H1 (cell line): ENCODE measurements at regions not wholly inside any gene's neighbourhood (a gene's known extent, or its start where the extent isn't known, plus 50 kb on each side); places are given as distances from the start of the nearest gene placed in this dataset.

ENCODE experiments used
- CTCF ChIA-PET: fragments of 300-600 bp; sonication (Branson Sonifier 250); formaldehyde crosslinking; loops from one replicate; lab custom pipeline; 2021; ENCODE audit not compliant: partially characterized antibody; lab: Charles Lee
- POLR2A ChIA-PET: fragments of 300-600 bp; sonication (Branson Sonifier 250); formaldehyde crosslinking; loops from one replicate; lab custom pipeline; 2021; ENCODE audit warnings: inconsistent platforms; ENCODE audit not compliant: partially characterized antibody; lab: Charles Lee
- DNase-seq, 2 experiments: peaks; one replicate each; pipeline versions ENCODE4 v3.0.0 to v3.0.0-alpha.2; 2010 to 2022; ENCODE audit warnings: low spot score in 2 of 2, low read depth in 1 of 2, mixed read lengths in 1 of 2
- FAIRE-seq: peaks from 2 replicates; lab custom pipeline; 2011; peaks lifted over from hg19 to GRCh38; lab: Jason Lieb, UNC
- H2AFZ ChIP-seq: 2 replicates; pipeline ENCODE4 v1.8.1; 2012; ENCODE audit warnings: low read length, inconsistent platforms
- H2AK5ac ChIP-seq: 2 replicates; pipeline ENCODE4 v1.6.1; 2013; ENCODE audit warnings: low read depth, low read length
- H2BK120ac ChIP-seq: replicated peaks from 2 replicates; pipeline ENCODE3; 2013; ENCODE audit warnings: low read depth, low read length, inconsistent platforms
- H2BK12ac ChIP-seq: 2 replicates; pipeline ENCODE4 v1.6.1; 2013; ENCODE audit warnings: low read depth, low read length
- H2BK15ac ChIP-seq: 2 replicates; pipeline ENCODE4 v1.6.1; 2013; ENCODE audit warnings: low read length
- H2BK20ac ChIP-seq: 2 replicates; pipeline ENCODE4 v1.6.1; 2013; ENCODE audit warnings: low read length
- H2BK5ac ChIP-seq: 2 replicates; pipeline ENCODE4 v1.6.1; 2013; ENCODE audit warnings: low read depth, low read length
- H3K14ac ChIP-seq: 2 replicates; pipeline ENCODE4 v1.6.1; 2013; ENCODE audit warnings: inconsistent platforms; ENCODE audit not compliant: insufficient read length
- H3K18ac ChIP-seq: 2 replicates; pipeline ENCODE4 v1.6.1; 2013; ENCODE audit warnings: low read length; ENCODE audit errors: extremely low read depth
- H3K23ac ChIP-seq: 2 replicates; pipeline ENCODE4 v1.6.1; 2013; ENCODE audit warnings: inconsistent platforms; ENCODE audit not compliant: insufficient read length
- H3K23me2 ChIP-seq: 2 replicates; pipeline ENCODE4 v1.6.1; 2013; ENCODE audit warnings: low read depth, low read length
- H3K27ac ChIP-seq: 2 replicates; pipeline ENCODE4 v1.6.1; 2011; ENCODE audit warnings: low read depth, low read length, inconsistent platforms
- H3K27me3 ChIP-seq, 4 experiments: replicated peaks in 1 of 4; 1 replicate in 1 of 4; 2 replicates in 3 of 4; pipeline versions ENCODE4 v1.6.1 to v1.8.1; 2011 to 2013; ENCODE audit warnings: low read length in 3 of 4, mild to moderate bottlenecking in 3 of 4, inconsistent platforms in 2 of 4, mixed read lengths in 2 of 4, moderate library complexity in 1 of 4; ENCODE audit not compliant: control insufficient read depth in 3 of 4, insufficient read depth in 3 of 4; ENCODE audit errors: extremely low read depth in 1 of 4
- H3K36me3 ChIP-seq, 4 experiments: 2 replicates each; pipeline versions ENCODE4 v1.6.1 to v1.8.1; 2011 to 2013; ENCODE audit warnings: mild to moderate bottlenecking in 4 of 4, low read length in 3 of 4, moderate library complexity in 2 of 4, control low read depth in 1 of 4, inconsistent platforms in 1 of 4; ENCODE audit not compliant: insufficient read depth in 4 of 4, control insufficient read depth in 2 of 4
- H3K4ac ChIP-seq: replicated peaks from 2 replicates; pipeline ENCODE3; 2013; ENCODE audit warnings: low read length, low read depth, mixed read lengths, inconsistent platforms; ENCODE audit not compliant: insufficient read length
- H3K4me1 ChIP-seq, 4 experiments: replicated peaks in 1 of 4; 1 replicate in 1 of 4; 2 replicates in 3 of 4; pipeline versions ENCODE4 v1.6.1 to v1.8.1; 2011 to 2013; ENCODE audit warnings: low read length in 3 of 4, inconsistent platforms in 2 of 4, mixed read lengths in 1 of 4; ENCODE audit not compliant: insufficient read depth in 4 of 4, control insufficient read depth in 3 of 4
- H3K4me2 ChIP-seq, 2 experiments: 2 replicates each; pipeline versions ENCODE4 v1.6.1 to v1.8.1; 2011 to 2013; ENCODE audit warnings: low read depth in 2 of 2, low read length in 2 of 2, control low read depth in 1 of 2, inconsistent platforms in 1 of 2, mild to moderate bottlenecking in 1 of 2; ENCODE audit not compliant: insufficient read depth in 1 of 2
- H3K4me3 ChIP-seq, 4 experiments: fragments of 200-600, 300-600 bp in 1 of 4; sonication (generic), shearing (Covaris generic), sonication (Bioruptor Twin) in 1 of 4; 2 replicates each; pipeline versions ENCODE4 v1.5.1 to v1.8.1; 2011 to 2016; ENCODE audit warnings: low read length in 4 of 4, low read depth in 3 of 4, control low read depth in 2 of 4, inconsistent platforms in 2 of 4, mild to moderate bottlenecking in 2 of 4, mixed read lengths in 1 of 4, moderate library complexity in 1 of 4; ENCODE audit not compliant: insufficient read depth in 2 of 4; ENCODE audit errors: extremely low read depth in 1 of 4
- H3K56ac ChIP-seq: replicated peaks from 2 replicates; pipeline ENCODE3; 2013; ENCODE audit warnings: low read depth, mild to moderate bottlenecking, mixed read lengths, low read length, inconsistent platforms; ENCODE audit not compliant: insufficient read length
- H3K79me1 ChIP-seq: 2 replicates; pipeline ENCODE4 v1.6.1; 2013; ENCODE audit warnings: low read depth, low read length, control low read depth
- H3K79me2 ChIP-seq, 2 experiments: 2 replicates each; pipeline versions ENCODE4 v1.6.1 to v1.8.1; 2012 to 2013; ENCODE audit warnings: low read length in 2 of 2, mild to moderate bottlenecking in 2 of 2, inconsistent platforms in 1 of 2; ENCODE audit not compliant: insufficient read depth in 2 of 2, control insufficient read depth in 1 of 2
- H3K9ac ChIP-seq, 4 experiments: replicated peaks in 1 of 4; 1 replicate in 1 of 4; 2 replicates in 3 of 4; pipeline versions ENCODE4 v1.6.1 to v1.8.1; 2011 to 2013; ENCODE audit warnings: low read depth in 3 of 4, low read length in 3 of 4, control low read depth in 2 of 4, mild to moderate bottlenecking in 2 of 4, moderate library complexity in 2 of 4, inconsistent platforms in 1 of 4; ENCODE audit errors: extremely low read depth in 1 of 4
- H3K9me3 ChIP-seq, 2 experiments: 2 replicates each; pipeline versions ENCODE4 v1.6.1 to v1.8.1; 2012 to 2013; ENCODE audit warnings: mild to moderate bottlenecking in 2 of 2, moderate library complexity in 2 of 2, control low read depth in 1 of 2, inconsistent platforms in 1 of 2, low read depth in 1 of 2, low read length in 1 of 2, mixed read lengths in 1 of 2; ENCODE audit not compliant: insufficient read depth in 2 of 2
- H4K20me1 ChIP-seq, 2 experiments: replicated peaks in 1 of 2; 2 replicates each; pipeline versions ENCODE3 to v1.8.1; 2011 to 2013; ENCODE audit warnings: inconsistent platforms in 2 of 2, low read length in 2 of 2, mild to moderate bottlenecking in 1 of 2; ENCODE audit not compliant: insufficient read depth in 2 of 2, control insufficient read depth in 1 of 2
- H4K5ac ChIP-seq: 2 replicates; pipeline ENCODE4 v1.6.1; 2013; ENCODE audit warnings: low read length, low read depth, mixed read lengths, inconsistent platforms; ENCODE audit not compliant: insufficient read length
- H4K8ac ChIP-seq: 2 replicates; pipeline ENCODE4 v1.8.0; 2013; ENCODE audit warnings: mild to moderate bottlenecking, moderate library complexity, low read length, inconsistent platforms; ENCODE audit not compliant: insufficient read depth; ENCODE audit errors: extremely low read depth
- H4K91ac ChIP-seq: replicated peaks from 2 replicates; pipeline ENCODE3; 2013; ENCODE audit warnings: low read length, mixed read lengths, inconsistent platforms; ENCODE audit not compliant: insufficient read length
- ATF2 ChIP-seq: IDR thresholded peaks from 2 replicates; pipeline ENCODE4 v1.6.1; 2012; ENCODE audit warnings: low read length, inconsistent platforms
- BRCA1 ChIP-seq: IDR thresholded peaks from 2 replicates; pipeline ENCODE4 v1.6.1; 2012; ENCODE audit warnings: low read depth, low read length, improper control_type of control experiment
- EP300 ChIP-seq, 2 experiments: IDR thresholded peaks; 1 replicate in 1 of 2; 2 replicates in 1 of 2; pipeline ENCODE4 v1.6.1; 2011 to 2012; ENCODE audit warnings: low read depth in 2 of 2, low read length in 2 of 2, mild to moderate bottlenecking in 2 of 2, borderline replicate concordance in 1 of 2, inconsistent platforms in 1 of 2, moderate library complexity in 1 of 2
- GTF2F1 ChIP-seq: IDR thresholded peaks from 2 replicates; pipeline ENCODE4 v1.6.1; 2012; ENCODE audit warnings: low read depth, low read length, improper control_type of control experiment, borderline replicate concordance
- KDM1A ChIP-seq: fragments of 200-600, 300-600 bp; sonication (generic); IDR thresholded peaks from 2 replicates; pipeline ENCODE4 v1.7.1; 2016; ENCODE audit warnings: mild to moderate bottlenecking, low read length, borderline replicate concordance
- MAFK ChIP-seq: IDR thresholded peaks from 2 replicates; pipeline ENCODE4 v1.6.1; 2012; ENCODE audit warnings: low read depth, mild to moderate bottlenecking, improper control_type of control experiment, low read length
- NANOG ChIP-seq: IDR thresholded peaks from 2 replicates; pipeline ENCODE4 v1.6.1; 2011; ENCODE audit warnings: low read length, low read depth, mild to moderate bottlenecking, inconsistent platforms; ENCODE audit not compliant: insufficient read depth, poor library complexity, severe bottlenecking
- POLR2A ChIP-seq, 2 experiments: IDR thresholded peaks; 1 replicate in 1 of 2; 2 replicates in 1 of 2; pipeline ENCODE4 v1.6.1; 2011; ENCODE audit warnings: low read depth in 2 of 2, low read length in 2 of 2, mild to moderate bottlenecking in 2 of 2; ENCODE audit errors: control extremely low read depth in 1 of 2
- RBBP5 ChIP-seq: IDR thresholded peaks from 2 replicates; pipeline ENCODE4 v1.7.1; 2012; ENCODE audit warnings: low read depth, mild to moderate bottlenecking, inconsistent platforms, low read length, moderate library complexity, borderline replicate concordance
- SUZ12 ChIP-seq: fragments of 200-600 bp; sonication (generic); IDR thresholded peaks from 2 replicates; pipeline ENCODE4 v1.6.1; 2012; ENCODE audit warnings: mild to moderate bottlenecking, inconsistent platforms, low read length, moderate library complexity, mixed read lengths
- WGBS, 2 experiments: shearing (Covaris generic) in 1 of 2; methylation state at CpG; one replicate each; pipeline versions ENCODE4 v1.1.6 to v1.1.7; 2013 to 2015; ENCODE audit warnings: low lambda C conversion rate in 2 of 2, mixed read lengths in 2 of 2, inconsistent platforms in 1 of 2, low coverage in 1 of 2, missing lambda C conversion rate in 1 of 2; ENCODE audit not compliant: insufficient replicate concordance in 2 of 2, insufficient coverage in 1 of 2, insufficient read length in 1 of 2; ENCODE audit errors: extremely low coverage in 1 of 2, missing lambda C conversion rate in 1 of 2; 5-methylcytosine and 5-hydroxymethylcytosine counted together

DNA sequence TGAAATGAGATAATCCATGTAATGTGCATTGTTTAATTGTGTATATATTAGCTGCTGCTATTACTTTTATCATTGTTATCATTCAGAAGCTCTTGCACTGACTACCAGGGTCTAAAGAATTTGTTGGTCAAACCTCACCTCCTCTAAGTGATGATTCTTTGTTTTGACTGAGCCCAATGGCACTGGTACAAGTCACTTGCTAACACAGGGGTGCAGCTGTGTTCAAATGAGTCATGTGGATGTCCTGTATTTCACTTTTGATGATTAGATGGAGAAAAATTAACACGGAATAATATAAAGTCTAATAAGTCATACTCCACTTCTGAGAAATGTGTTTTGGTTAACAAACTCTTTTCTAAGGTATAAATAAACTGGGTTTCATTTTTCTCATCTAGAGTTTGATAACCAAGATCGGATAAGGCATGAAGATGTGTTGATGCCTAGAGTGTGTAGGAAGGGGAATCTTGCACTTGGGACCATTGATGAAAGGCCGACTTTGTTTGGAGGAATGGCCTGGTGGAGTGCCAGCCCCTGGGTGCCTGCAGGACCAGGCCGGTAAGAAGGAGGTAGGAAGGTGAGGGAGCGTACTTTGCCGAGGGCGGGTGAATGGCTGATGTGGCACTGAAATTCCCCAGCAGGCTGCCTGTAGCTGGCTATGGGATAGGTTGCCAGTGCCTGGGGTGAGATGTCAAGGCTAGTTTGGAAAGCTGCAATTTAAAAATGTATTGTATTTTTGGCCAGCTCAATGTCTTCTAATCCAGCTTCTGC, 244.7 kb upstream of the ZPLD1 start:
- DNase-seq, result no peak
- TF ChIP-seq BRCA1, result no peak
- TF ChIP-seq ATF2, result no peak
- TF ChIP-seq GTF2F1, result no peak
- TF ChIP-seq EP300 (IDR thresholded peaks at IDR 0.05; ENCODE audit: borderline replicate concordance in 1 of 2, low read depth in 2 of 2, low read length in 2 of 2), result no peak
- TF ChIP-seq POLR2A (IDR thresholded peaks at IDR 0.05; ENCODE audit: control extremely low read depth in 1 of 2, low read depth in 2 of 2, low read length in 2 of 2), result no peak
- TF ChIP-seq SUZ12, result no peak
- no peak for TF ChIP-seq MAFK
- no peak for TF ChIP-seq NANOG
- no peak for TF ChIP-seq KDM1A
- TF ChIP-seq RBBP5, result no peak

More for the DNA sequence above, 244.7 kb upstream of the ZPLD1 start:
- no peaks in the 10 kb centered on the region for H3K79me1 ChIP-seq
- no peak overlapping the region for H4K8ac ChIP-seq
- H2BK12ac ChIP-seq, result no peak overlapping the region
- H3K9ac ChIP-seq, result no peak overlapping the region
- H2AK5ac ChIP-seq, result no peak overlapping the region
- H3K18ac ChIP-seq, result no peak overlapping the region
- no peak overlapping the region for H2BK120ac ChIP-seq
- H3K36me3 ChIP-seq, result no peaks in the 10 kb centered on the region
- no peak overlapping the region for H4K5ac ChIP-seq
- H2BK15ac ChIP-seq, result no peak overlapping the region
- peaks cover 0 to 2% (median 0%) of the 10 kb centered on the region in 4 experiments; a peak in 1 of 7 replicates for H3K27me3 ChIP-seq
- H2BK20ac ChIP-seq, result no peak overlapping the region
- no peaks in the 10 kb centered on the region for H3K9me3 ChIP-seq
- no peak overlapping the region for H3K27ac ChIP-seq
- H3K23ac ChIP-seq, result no peak overlapping the region
- 0 out of 2 replicates have a peak overlapping the region, but pooled peaks have one; percentile 27 for H2AFZ ChIP-seq
- no peaks in the 10 kb centered on the region for H3K4me1 ChIP-seq
- H3K4me2 ChIP-seq, result no peak overlapping the region
- ChIA-PET POLR2A (no interaction called here), CTCF (interaction anchor here (0.6 to 0.8 kb wide), 2 partner anchors 14 to 78 kb away, joined by 3 to 6 read pairs; no protein-coding TSS in a partner anchor)
- no peak overlapping the region for H2BK5ac ChIP-seq
- H3K4me3 ChIP-seq, result no peak overlapping the region
- no peak overlapping the region for H3K14ac ChIP-seq
- H3K4ac ChIP-seq, result no peak overlapping the region
- FAIRE-seq, result no peak
- H4K91ac ChIP-seq, result no peak overlapping the region
- no peak overlapping the region for H3K56ac ChIP-seq
- no peaks in the 10 kb centered on the region for H3K23me2 ChIP-seq
- 95% methylated on average over 7 of the region's 7 CpGs; no CpG with 5 or more reads in 1 of the 2 experiments for WGBS, 2 experiments
- no peaks in the 10 kb centered on the region for H4K20me1 ChIP-seq
- no peaks in the 10 kb centered on the region for H3K79me2 ChIP-seq
